ENCODE measurements at regions not wholly inside any gene's neighbourhood (a gene's known extent, or its start where the extent isn't known, plus 50 kb on each side); places are given as distances from the start of the nearest gene placed in this dataset.
"Not testable (repeated sequence)": the region's sequence is repeated elsewhere in the genome, so short reads cannot be mapped to it uniquely, and the experiment has no call there.

GRCh38 chr13:65999411-65999810, 1230.7 kb downstream of the PCDH9 start:
- DNase-seq (ENCODE audit: missing footprints) (no peak), ATAC-seq (no peak)
- intact Hi-C loops (cut with DNase I) = no loop called here

- no peak for ATAC-seq
- intact Hi-C loops (cut with DNase I) = no loop called here
- no peak for DNase-seq (ENCODE audit: missing footprints)
Observed at GRCh38 chr13:65990684-65991083, 1239.5 kb downstream of the PCDH9 start.

GRCh38 chr13:65985612-65986011, 1244.5 kb downstream of the PCDH9 start:
- ATAC-seq = no peak
- intact Hi-C loops (cut with DNase I) = no loop called here
- DNase-seq (ENCODE audit: missing footprints) = no peak

GRCh38 chr13:65977525-65977924, 1252.6 kb downstream of the PCDH9 start:
- ATAC-seq (no peak), DNase-seq (ENCODE audit: missing footprints) (no peak)
- intact Hi-C loops (cut with DNase I) = no loop called here

DNA sequence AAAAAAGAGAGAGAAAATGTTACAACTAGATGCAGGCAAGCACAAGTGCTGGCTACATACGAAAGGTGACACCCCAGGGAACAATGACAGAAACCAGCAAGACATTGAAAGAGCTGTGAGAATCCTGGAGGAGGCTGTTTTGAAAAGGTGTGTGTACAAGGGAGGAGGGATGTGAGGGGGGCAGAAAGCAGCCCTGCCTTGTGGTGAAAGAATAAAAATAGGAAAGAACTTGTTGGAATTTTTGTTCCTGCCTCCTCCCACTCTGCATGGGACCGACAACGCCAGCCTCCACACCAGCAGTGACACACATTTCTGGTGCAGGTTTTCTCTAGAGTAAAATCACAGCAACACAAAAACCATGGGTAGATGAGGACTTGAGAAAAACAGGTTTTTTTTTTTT, 1258.6 kb downstream of the PCDH9 start:
- ATAC-seq (no peak), DNase-seq (ENCODE audit: missing footprints) (no peak)
- intact Hi-C loops (cut with DNase I) = no loop called here

DNA sequence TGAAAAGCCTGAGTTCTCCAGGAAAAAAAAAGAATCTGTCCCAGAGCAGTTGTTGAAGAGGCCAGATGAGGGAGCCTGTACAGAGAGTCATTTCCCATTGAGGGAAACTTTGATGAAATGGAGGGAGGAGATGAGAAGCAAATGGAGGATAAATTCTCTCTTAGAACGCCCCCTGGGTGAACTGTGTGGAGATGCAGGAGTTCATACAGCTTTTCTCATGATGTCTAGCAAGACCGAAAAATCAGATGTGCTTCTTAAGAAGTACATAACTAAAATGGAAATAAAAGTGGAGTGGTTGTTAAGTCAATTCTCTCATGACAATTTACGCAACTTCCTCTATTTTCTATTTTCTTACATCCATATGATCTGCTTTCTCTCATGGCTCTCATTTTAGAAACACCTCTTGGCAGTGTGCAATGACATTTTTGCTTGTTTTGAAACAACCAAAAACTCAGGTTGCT, 1263.1 kb downstream of the PCDH9 start:
- intact Hi-C loops (cut with DNase I) = no loop called here

GRCh38 chr13:65965501-65965900, 1264.6 kb downstream of the PCDH9 start:
- ATAC-seq (no peak), DNase-seq (ENCODE audit: missing footprints) (no peak)
- intact Hi-C loops (cut with DNase I) = no loop called here

More for the DNA sequence above, 1263.1 kb downstream of the PCDH9 start:
- ATAC-seq (no peak), DNase-seq (ENCODE audit: missing footprints) (no peak)

DNA sequence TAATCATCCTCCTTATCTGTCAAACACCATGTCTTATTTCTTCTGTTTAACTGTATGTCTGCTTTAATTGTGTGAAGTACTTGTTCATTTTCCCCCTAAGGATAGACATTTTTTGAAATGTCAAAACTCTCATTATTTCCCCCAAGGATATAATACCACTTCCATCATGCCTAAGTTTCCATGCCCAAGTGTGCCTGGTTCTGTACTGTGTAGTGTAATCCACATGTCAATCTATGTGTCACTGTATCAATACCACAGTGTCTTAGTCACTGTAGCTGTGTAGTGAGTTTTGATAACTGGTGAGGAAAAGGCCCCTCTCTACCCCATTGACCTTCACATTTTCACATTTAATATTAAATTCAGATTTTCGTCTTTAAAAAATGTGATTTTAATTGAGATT, 1265.5 kb downstream of the PCDH9 start:
- ATAC-seq (no peak), DNase-seq (ENCODE audit: missing footprints) (no peak)
- intact Hi-C loops (cut with DNase I) = no loop called here

GRCh38 chr13:65959305-65959704, 1270.8 kb downstream of the PCDH9 start:
- intact Hi-C loops (cut with DNase I) = no loop called here
- ATAC-seq = no peak

DNA sequence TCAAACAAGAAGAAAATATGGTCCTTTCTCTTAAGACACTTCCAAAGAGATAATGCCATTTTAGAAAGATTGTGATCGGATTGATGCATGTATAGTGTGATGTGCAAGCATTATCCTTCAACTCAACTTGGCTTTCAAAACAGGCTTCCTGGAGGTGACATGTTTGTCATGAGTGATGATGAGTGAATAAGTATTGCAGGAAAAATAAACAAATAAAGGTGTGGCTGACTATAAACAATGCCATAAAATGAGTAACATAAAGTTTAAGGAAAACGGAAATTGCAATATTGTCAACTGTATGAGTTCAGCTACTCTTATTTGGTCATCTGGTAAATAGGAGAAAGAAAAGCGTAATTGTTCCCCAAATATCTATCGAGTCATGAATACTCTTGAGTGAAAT, 1283.7 kb downstream of the PCDH9 start:
- intact Hi-C loops (cut with DNase I) = no loop called here
- no peak for DNase-seq (ENCODE audit: missing footprints)
- ATAC-seq = no peak

More at GRCh38 chr13:65959305-65959704, 1270.8 kb downstream of the PCDH9 start:
- DNase-seq (ENCODE audit: missing footprints) = no peak

DNA sequence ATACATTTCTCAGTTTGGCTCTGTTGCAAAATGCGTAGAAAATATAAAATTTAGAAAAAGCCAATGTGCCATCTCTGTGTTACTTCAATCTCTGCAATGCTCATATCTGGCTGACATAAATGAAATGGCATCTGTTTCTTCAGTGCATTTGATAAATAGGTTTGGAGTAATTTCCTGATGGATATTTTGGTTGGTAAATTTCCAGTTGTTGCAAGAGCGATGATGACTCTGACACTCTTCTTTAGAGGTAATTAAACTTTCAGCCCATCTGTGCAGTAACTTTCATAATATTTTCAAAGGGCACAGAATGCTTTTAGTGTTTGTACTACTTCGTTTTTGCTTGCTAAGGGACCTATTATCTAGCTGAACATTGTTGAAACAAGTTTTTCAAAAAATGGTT, 1286.4 kb downstream of the PCDH9 start:
- intact Hi-C loops (cut with DNase I) = no loop called here
- ATAC-seq = no peak
- DNase-seq (ENCODE audit: missing footprints) = no peak

GRCh38 chr13:65943024-65943423, 1287.1 kb downstream of the PCDH9 start:
- intact Hi-C loops (cut with DNase I) = no loop called here
- DNase-seq (ENCODE audit: missing footprints) (no peak), ATAC-seq (no peak)

- intact Hi-C loops (cut with DNase I) = loop anchor here (2.0 kb wide), 1 partner anchor 1290 kb away; the partner anchor contains the start of gene PCDH9
- DNase-seq (ENCODE audit: missing footprints) (peak; percentile 37), ATAC-seq (peak; percentile 82)
Observed at GRCh38 chr13:65940720-65941119, 1289.4 kb downstream of the PCDH9 start.

- intact Hi-C loops (cut with DNase I) = no loop called here
- no peak for DNase-seq (ENCODE audit: missing footprints)
Observed at GRCh38 chr13:65937251-65937650, 1292.9 kb downstream of the PCDH9 start.

DNA sequence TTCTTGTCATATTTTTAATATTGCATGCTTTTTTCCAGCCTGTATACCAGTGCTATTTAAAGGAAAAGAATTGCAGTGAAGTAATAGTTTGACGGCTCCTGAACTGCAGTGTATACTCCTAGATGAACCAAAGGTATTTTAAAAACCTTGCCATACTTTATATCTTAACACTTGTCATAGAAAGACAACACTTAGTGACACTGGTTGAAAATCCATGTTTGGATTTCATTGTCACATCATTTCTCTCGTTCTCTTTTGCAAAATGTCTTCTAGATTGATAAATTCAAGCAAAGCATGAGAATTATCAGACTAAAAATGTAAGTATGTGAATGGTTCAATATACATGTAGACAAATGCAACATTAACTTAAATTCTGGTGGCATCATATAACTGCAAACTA, 1293.9 kb downstream of the PCDH9 start:
- intact Hi-C loops (cut with DNase I) = no loop called here
- DNase-seq (ENCODE audit: missing footprints) = no peak
- ATAC-seq = no peak

More at GRCh38 chr13:65937251-65937650, 1292.9 kb downstream of the PCDH9 start:
- ATAC-seq = no peak

- no peak for DNase-seq (ENCODE audit: missing footprints)
- intact Hi-C loops (cut with DNase I) = no loop called here
- no peak for ATAC-seq
Observed at GRCh38 chr13:65932587-65933239, 1297.4 kb downstream of the PCDH9 start.

DNA sequence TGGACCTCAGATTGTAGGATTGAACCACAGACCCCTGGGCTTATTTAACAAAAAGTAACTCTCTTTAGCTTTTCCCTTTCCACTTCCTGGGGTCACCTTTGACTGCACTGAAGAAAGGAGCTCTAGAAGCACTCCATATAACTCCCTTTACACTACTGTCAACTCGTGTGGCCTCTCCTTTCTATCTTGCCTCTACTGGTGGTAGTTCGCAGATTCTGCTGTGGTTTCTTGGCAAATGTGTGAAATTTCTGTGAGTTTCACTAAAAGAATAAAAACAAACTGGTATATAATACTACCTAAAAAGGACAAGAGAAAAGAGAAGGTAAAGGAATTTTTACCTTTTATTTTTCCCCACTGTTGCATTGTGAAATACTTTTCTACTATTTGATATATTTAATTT, 1298.1 kb downstream of the PCDH9 start:
- DNase-seq (ENCODE audit: missing footprints) = no peak
- intact Hi-C loops (cut with DNase I) = no loop called here
- ATAC-seq = no peak

- DNase-seq (ENCODE audit: missing footprints) (no peak), ATAC-seq (no peak)
- intact Hi-C loops (cut with DNase I) = no loop called here
Observed at GRCh38 chr13:65929436-65929835, 1300.7 kb downstream of the PCDH9 start.

DNA sequence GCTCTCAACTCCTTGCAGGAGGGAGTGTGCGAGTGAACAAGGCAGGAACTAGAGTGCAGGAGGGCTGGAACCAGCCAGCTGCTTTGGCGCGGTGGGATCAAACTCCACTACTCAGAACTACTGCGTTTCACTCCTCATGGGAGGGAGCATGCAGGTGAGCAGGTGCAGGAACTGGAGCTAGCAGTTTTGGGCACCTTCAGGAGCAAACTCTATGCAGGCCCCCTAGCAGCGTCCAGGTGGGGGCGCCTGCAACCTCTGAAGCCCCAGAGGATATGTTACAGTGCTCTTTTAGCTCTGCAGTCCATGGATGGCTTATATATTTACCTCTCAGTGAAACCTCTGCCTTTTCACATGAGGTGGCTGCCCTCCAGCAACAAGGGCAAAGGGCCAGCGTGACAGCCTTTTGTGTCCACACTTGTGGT, 1303.4 kb downstream of the PCDH9 start:
- intact Hi-C loops (cut with DNase I) = no loop called here
- peak; percentile 67 for DNase-seq (ENCODE audit: missing footprints)
- peak; percentile 65 for ATAC-seq

DNA sequence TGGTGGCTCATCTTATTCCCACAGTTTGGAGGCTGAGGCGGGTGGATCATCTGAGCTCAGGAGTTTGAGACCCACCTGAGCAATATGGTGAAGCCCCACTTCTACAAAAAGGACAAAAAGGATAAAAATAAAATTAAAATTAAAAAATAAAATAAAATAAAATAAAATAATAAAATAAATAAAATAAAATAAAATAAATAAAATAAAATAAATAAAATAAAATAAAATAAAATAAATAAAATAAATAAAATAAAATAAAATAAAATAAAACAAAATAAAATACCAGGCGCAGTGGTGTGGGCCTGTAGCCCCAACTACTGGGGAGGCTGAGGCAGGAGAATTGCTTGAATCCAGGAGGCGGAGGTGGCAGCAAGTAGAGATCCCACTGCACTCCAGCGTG, 1307.3 kb downstream of the PCDH9 start:
- intact Hi-C loops (cut with DNase I); DNase-seq (ENCODE audit: missing footprints); ATAC-seq: not testable (repeated sequence)

GRCh38 chr13:65921933-65922332, 1308.2 kb downstream of the PCDH9 start:
- DNase-seq (ENCODE audit: missing footprints) = no peak
- ATAC-seq = no peak
- intact Hi-C loops (cut with DNase I) = no loop called here

Measured in Right ventricle myocardium inferior (tissue), 1 donor.